Activated CD4-positive, alpha-beta T cell treated with anti-CD3 and anti-CD28 coated beads, Interleukin-2, amount 50 U/mL, for 16 hours (primary cell): ENCODE measurements at regions not wholly inside any gene's neighbourhood (a gene's known extent, or its start where the extent isn't known, plus 50 kb on each side); places are given as distances from the start of the nearest gene placed in this dataset.

ENCODE experiments used
- DNase-seq: peaks from one replicate; pipeline ENCODE4 v3.0.0-alpha.2; 2020

DNA sequence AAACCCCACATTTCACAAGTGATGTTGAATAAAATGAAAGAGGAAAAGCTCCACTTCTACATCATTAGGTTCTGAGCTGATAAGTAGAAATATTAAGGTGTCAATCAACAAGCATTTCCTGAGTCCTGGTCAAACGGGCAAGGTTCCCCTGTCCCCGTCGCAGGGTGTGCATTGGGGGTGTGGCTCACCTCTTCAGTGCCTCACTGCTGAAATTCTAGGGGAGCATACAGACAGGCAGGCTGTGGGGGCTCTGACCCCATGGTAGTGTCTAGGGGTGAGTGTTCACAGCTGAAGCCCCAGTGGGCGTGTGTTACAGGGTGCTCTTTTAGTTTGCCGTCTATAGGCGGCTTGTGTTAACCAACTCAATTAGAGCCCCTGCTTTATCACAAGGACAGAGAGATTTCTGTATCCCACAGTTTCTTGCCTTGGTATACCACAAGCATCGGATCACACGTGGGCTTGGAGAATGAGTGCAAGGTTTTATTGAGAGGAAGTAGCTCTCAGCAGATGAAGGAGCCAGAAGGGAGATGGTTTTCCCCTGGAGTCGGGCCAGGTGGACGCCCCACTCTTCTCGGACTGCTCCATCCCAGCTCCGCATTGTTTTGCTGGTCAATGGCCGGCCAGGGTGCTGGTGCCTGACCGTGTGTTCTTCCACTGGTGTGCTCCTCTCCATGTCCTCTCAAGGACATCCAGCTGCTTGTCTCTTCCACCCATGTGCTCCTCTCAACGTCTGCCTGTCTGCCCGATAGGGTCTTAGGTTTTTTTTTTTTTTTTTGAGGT is 238.2 kb upstream of the NLRP1 start:
- no peak for DNase-seq

DNA sequence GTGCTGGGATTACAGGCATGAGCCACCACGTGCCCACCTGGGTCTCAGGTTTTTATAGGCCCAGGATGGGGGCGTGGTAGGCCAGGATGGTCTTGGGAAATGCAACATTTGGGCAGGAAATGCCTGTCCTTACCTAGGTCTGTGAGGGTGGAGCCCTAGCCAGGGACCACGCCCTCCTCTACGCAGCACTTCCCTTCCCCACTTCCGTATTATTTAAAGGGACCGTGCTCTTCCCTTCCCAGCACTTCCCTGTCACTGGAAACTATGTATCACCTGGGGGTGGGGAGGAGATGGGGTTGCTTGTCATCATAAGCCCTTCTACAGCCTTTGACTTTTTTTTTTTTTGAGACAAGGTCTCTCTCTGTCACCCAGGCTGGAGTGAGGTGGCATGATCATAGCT is 238.9 kb upstream of the NLRP1 start:
- DNase-seq = no peak

DNA sequence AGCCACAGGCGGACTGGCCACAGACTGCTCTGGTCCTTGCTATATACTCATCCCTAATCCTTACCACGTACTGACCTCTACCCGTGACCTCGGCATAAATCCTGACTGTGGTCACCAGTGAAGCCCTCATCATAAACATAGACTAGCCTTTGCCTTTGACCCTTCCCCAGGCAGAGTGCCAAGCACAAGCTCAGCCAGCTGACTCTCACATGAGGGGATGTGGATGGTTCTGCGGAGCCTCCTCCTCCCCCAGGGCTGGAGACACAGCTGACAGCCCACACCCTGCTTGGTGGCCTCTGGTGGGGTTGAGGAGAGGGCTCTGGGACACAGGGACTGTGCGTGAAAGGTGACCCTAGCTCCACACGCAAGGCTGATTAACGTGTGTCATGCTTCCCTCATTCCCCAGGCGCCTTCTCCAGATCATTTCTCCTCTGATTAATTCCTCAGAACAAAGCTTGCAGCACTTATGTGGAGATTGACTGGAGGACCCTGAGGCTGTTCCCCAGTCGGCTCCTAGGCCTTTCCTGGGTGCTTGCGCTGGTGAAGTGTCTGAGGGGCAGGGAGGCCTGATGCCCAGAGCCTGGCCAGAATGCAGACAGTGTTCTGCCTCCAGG is 241.5 kb upstream of the NLRP1 start:
- no peak for DNase-seq

DNA sequence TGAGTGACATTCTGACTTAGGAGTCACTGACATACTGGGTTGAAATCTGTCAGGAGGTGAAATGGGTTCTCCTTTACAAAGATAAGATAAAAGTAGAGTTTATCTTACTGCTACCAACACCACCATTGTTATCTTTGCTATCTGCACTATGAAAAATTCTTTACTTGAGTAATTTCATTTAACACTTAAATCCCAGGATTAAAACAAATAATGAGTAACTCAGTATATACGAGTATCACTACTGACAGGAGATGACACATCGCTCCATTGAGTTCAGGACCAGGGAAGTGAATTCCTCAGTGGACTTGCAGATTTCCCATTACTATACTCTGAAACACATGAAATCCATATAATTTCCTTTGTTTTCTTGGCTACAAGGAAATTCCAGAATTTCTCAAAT is 242.1 kb upstream of the NLRP1 start:
- no peak for DNase-seq

DNA sequence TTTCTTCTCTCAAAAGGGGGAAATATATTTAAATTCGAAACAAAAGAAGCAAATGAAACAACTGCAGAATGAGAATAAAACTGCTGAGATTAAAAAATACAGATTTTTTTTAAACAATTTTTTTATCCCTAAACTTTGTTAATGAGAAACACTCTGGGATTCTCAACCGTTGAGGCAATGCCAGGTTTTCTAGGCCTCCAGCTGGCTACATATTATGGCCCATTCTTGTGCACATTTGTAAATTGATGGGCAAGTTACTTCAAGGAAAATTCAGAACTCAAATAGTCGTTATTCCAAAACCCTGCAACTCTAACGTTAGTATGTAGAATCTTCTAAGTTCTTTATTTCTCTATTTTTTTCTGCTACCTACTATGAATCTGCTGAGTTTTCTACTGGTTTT is 239.3 kb upstream of the WSCD1 start:
- no peak for DNase-seq

DNA sequence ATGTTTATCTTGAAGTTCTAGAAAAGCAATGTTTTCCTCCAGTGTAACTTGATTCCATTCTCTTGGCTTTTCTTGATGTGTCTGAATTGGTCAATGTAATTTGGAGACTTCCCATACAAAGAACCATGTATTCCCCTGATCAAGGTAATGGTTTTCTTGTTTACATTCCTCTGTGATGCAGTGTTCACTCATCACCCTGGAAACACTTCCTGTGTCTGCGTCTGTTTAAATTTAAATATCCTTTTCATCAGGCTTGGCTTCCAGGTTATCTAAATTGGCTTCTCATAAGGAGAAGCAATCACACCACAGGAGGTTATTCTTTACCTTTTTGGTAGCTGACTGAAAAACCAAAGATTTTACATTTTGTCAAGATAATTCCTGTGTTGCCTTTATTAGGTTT is 237.3 kb upstream of the WSCD1 start:
- no peak for DNase-seq

DNA sequence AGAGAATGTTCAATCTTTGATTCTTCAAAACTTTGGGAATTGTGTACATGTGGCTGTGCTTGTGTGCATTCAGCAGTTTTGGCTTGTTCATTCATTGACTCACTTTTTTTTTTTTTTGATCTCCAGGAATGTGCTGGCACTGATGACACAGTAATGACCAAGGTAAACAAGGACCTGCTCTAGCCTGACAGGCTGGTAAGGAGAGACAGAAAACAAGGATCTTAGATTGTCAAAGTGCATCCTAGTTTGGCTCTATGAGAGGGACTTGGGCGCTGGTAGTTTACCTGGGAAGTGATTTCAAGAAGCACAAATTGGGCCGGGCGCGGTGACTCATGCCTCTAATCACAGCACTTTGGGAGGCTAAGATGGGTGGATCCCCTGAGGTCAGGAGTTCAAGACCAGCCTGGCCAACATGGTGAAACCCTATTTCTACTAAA is 233.1 kb upstream of the WSCD1 start:
- DNase-seq = no peak

DNA sequence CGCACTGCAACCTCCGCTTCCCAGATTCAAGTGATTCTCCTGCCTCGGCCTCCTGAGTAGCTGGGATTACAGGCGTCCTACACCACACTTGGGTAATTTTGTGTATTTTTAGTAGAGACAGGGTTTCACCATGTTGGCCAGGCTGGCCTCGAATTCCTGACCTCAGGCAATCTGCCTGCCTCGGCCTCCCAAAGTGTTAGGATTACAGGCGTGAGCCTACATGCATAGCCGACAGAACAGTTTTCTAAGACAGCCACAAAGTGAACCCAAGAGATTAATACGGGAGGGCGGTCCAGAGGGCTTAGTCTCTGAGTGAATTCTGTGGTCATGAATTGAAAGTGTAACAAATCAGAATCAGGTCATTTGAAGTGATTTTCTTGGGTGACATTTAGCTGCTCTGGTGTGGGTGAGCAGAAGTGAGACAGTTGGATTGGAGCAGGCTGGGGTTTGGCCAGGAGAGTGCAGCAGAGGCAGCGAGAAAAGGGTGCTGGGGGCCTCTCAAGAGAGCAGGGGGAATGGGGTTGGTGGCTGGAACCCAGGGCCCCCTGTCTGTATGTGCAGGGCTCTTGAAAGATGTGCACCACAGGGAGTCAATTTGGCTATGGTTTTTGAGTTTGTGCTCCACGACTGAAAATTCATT is 231.4 kb upstream of the WSCD1 start:
- DNase-seq = no peak

DNA sequence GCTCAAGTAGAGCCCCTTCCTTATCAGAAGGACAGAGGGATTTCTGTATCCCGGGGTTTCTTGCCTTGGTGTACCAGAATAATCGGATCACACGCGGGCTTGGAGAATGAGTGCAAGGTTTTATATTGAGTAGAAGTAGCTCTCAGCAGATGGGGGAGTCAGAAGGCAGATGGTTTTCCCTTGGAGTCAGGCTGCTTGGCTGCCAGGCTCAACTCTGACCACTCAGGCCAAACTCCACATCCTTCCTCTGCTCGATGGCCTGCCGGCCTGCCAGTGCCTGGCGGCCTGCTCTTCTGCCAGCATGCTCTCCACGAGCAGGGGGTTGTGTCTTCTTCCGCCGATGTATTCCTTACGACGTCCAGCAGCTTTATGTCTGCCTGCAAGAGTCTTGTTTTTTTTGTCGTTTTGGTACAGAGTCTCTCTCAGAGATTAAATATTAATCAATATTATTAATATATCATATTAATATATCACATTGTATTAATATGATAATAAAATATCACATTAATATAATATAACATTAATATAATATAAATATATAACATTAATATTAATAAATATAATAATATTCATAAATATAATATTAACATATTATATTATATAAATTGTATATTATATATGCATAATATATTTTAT is 229.2 kb upstream of the WSCD1 start:
- no peak for DNase-seq

DNA sequence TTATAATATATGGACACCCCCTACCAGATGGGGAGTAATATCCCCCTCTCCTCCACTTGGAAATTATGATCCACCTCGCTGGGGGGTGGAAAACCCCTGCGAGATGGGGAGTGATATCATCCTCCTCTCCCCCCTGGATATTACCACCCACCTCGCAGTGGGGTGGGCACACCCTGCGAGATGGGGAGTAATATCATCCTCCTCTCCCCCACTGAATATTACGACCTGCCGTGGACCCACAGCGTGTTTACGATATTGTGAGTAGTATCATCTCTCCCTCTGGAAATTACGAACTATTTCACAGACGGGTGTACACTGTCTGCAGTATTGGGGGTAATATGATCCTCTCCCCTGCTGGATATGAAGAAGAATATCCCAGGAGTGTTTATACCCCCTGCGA is 228.3 kb upstream of the WSCD1 start:
- DNase-seq = no peak

DNA sequence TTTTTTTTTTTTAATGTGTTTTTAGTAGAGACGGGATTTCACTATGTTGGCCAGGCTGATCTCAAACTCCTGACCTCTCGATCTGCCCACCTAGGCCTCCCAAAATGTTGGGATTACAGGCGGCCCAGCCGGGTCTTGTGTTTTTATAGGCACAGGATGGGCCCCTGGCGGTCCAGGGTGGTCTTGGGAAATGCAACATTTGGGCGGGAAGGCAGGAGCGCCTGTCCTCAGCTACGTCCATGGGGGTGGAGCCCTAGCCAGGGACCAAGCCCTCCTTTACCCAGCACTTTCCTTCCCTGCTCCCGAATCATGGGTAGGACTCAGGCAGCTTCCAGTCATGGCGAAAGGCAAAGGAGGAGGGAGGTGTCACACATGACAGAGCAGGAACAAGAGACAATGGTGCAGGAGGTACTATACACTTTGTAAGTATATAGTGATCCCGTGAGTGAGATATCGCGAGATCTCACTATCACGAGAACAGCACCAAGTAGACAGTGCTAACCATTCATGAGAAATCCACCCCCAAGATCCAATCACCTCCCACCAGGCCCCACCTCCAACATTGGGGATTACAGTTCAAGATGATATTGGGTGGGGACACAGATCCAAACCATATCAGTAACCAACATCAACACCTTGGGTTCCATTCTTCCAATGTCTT is 226.7 kb upstream of the WSCD1 start:
- no peak for DNase-seq

DNA sequence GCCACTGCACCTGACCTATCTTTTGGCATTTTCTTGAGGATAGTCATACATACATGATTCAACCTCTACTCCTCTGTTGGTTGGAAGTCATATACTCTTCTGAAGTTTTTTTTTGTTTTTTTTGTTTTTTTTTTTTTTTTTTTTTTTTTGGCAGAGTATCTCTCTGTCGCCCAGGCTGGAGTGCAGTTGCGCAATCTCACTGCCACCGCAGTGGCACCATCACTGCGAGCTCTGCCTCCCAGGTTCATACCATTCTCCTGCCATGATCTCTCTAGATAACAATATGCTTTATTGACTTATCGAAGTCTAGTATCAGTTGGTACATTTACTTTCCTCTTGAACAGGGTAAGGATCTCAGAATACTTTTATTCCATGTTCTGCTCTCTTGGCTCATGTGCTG is 224.2 kb upstream of the WSCD1 start:
- DNase-seq = no peak

DNA sequence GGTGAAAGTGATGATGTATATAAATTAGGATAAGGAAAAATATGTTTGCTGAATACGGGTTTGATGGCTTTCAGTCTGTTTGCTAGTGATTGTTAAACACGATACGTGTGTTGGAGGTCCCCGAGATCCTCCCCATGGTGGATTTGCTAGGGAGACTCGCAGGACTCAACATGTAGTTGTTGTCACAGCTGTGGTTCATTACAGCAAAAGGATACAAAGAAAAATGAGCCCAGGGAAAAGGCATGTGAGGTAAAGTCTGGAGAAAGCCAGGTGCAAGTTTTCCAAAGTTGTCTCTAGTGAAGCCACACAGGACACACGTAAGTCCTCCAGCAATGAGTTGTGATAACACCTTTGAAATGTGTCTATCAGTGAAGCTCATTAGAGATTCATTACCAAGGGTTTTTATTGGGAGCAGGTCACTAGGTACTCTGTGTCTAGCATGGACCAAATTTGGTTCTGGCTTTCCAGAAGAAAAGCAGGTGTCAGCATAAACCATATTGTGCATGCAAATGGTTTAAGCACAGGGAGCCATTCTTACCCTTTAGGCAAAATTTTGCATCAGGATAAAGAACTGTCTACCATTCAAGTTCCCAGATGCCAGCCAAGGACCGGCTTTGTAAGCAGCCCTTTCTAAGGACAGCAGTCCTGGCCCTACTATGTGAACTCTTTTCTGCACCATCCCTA is 215.2 kb upstream of the WSCD1 start:
- DNase-seq = no peak

DNA sequence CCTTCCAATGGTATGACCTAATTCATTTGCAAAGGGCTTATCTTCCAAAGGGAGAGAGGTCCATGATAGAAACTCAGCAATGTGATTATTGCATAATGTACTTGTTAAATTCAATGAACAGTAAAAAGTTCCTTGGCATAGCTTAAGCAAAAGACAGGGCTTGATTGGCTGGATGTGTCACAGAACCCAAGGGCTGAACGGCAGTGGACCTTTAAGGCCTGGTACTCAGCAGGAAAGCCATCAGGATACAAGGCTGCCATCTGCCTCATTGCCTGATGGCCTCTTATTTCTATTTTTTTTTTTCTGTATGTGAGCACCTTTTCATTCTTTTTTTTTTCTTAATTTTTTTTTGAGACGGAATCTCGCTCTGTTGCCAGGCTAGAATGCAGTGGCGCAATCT is 208.9 kb upstream of the WSCD1 start:
- DNase-seq = no peak

DNA sequence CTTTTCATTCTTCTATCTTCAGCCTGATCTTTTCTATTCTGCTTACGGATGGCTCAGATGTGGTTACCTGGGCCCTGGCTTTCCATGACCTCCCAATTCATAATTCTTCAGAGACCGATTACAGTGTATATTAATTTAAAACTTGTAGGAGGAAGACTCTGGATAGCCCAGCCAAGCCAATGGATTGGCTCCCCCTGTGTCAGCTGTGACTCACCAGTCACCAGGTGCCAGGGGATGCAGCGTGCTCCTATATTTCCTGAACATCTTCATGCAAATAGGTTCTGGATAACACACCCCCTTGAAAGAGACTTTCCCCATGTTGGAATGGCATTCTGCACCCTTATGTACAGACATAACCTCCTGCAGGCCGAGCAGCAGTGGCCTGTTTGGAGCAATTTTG is 208.3 kb upstream of the WSCD1 start:
- no peak for DNase-seq

DNA sequence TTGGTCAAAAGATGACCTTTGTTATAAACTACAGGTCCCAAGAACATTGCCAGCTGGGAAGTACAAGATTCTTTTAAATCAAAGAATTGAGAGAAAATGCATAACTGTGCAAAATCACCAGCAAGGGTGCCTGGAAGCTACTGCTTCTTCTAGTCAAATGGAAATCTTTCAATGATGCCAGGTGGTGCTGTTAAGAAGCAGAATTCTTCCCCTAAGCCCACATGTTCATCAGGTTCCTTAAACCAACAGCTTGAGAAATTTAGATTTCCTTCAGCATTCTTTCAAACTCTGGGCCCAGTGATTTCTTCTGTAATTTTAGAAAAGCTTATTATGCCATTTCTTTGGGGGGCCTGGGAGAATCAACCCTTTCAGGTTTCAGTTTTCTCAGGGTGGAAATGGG is 207.8 kb upstream of the WSCD1 start:
- no peak for DNase-seq

DNA sequence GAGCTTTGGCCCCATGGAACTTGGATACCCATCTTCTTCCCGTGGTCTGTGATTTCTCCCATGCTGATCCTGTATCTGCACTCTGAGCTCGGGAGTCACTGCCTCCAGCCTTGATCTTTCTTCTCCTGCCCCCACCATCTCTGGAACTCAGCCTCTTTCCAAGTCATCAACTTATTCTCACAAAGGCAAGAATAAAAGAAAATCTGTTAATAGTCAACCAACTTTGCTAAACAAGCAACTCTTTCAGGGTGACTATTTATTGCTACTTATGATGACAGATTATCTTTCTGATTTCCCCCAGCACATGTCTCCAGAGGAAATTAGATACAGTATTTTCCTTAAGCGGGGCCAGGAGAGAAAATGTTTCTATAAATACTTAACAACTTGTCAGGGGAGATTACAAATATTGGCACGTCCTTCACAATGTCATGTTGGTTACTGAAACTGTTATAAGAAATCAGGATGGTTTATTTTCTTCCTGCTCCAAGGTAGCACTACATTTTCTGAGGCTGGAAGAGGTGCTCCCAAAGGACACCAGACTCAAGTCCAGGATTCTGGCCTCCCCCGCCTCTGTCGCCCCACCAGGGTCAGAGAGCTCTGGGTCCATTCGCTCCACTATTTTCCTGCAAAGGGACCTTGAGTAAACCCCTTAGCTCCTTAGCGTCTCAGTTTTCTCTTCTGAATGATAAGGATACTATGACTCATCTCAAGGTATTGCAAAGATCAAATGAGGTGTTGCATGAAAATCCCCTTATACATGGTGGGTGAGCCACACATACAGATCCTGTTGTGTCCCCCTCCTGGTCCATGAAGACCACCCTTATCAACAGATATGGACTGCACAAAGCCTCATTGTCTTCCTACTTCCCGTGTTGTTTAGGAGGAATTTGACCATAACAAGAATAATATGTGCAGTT is 205.2 kb upstream of the WSCD1 start:
- DNase-seq = no peak

DNA sequence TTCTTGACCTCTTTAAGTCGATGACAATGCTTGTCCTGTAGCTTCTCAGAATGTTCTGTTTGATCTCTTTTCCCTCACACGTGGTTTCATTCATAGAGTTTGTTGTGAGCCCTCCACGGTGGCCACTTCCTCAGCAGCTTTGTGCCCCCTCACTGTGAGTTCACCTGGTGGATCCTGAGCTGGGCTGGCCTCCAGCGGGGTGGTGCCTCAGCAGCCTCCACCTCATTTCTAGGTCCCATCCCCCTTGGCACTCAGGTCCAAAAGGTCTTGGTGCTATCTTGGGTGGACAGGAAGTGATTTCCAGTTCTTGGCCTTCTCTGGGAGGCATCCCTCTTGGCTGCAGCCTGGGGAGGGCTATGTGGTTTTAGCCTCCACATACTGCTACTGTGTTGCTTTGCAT is 203.2 kb upstream of the WSCD1 start:
- no peak for DNase-seq

DNA sequence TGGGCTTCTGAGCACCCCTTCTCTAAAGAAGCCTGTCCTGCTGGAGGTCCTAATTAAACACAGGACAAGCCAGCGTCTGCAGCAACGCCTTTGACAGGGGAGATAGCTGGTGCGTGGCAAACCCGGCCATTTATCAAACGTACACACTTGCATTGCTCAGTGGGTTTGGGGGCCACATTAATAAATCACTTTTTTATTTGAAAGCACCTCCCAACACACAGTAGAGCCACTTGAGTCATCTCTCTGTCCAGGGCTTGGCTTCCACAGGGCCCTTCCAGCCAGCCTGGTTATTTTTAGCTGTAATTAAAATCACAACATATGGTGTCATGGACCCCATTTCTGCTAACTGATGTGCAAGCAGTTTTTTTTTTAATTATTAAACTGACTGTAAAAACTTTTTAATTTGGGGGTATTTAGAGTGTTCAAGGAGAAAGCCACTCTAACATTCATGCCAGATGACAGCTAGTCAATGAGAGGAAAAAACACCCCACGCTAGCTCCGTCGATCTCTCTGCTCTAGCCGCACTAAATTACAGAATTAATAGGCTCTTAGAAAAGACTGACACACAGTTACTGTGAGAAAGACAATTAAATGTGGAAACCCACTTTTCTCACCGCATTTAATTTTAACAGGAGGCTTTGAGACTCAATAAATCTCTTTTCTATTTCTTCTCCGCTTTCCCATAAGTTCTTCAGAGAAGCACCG is 201.0 kb upstream of the WSCD1 start:
- no peak for DNase-seq

DNA sequence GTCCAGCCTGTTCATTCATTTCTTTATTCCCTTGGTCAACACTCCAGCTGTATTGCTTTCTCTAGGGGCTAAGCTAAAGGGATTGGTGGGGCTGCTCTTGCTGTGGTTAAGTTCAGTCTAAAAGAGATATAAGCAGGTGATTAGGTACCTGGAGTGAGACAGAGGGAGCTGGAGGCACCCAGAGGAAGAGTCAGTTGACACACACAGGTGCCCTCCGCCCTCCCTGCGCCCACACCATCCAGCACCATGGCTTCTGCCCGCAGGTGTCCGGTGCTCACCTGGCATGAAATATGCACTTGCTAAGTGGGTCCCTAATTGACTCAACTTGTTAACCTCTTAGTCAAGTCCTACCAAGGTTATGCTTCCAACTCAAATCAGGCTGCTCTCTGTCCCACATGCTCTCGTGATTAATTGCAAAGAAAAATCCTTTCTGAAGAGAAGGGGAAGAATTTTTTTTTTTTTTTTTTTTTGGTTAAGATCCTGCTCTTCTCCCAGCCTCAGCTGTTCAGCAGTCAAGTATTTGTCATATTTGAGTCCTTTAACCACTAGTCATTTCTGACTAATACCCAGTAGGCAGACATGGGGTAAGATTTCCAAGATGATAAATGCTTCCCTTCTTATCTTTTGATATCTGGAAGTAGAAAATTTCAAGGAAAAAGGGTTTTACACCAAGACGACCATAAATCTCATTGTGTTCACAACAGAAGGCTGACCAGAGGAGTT is 199.8 kb upstream of the WSCD1 start:
- no peak for DNase-seq
